Osteocyte (in vitro differentiated cells): ENCODE measurements at regions not wholly inside any gene's neighbourhood (a gene's known extent, or its start where the extent isn't known, plus 50 kb on each side); places are given as distances from the start of the nearest gene placed in this dataset.
"Not testable (repeated sequence)": the region's sequence is repeated elsewhere in the genome, so short reads cannot be mapped to it uniquely, and the experiment has no call there.

Source experiments
- DNase-seq: peaks from one replicate; pipeline ENCODE4 v3.0.0; 2021; ENCODE audit warnings: mixed read lengths; ENCODE audit not compliant: unreplicated experiment; ENCODE audit errors: extremely low spot score
- H3K27ac Mint-ChIP-seq: one replicate; pipeline ENCODE4 v1.8.0; 2021; ENCODE audit warnings: mild to moderate bottlenecking, mixed read lengths; ENCODE audit not compliant: unreplicated experiment
- H3K27me3 Mint-ChIP-seq: one replicate; pipeline ENCODE4 v1.8.0; 2021; ENCODE audit warnings: mixed read lengths; ENCODE audit not compliant: unreplicated experiment
- H3K36me3 Mint-ChIP-seq: one replicate; pipeline ENCODE4 v1.8.0; 2021; ENCODE audit warnings: mixed read lengths; ENCODE audit not compliant: unreplicated experiment
- H3K4me1 Mint-ChIP-seq: one replicate; pipeline ENCODE4 v1.8.0; 2021; ENCODE audit warnings: mixed read lengths; ENCODE audit not compliant: unreplicated experiment
- H3K4me3 Mint-ChIP-seq: one replicate; pipeline ENCODE4 v1.8.0; 2021; ENCODE audit warnings: mild to moderate bottlenecking, moderate library complexity, mixed read lengths; ENCODE audit not compliant: unreplicated experiment
- H3K9me3 Mint-ChIP-seq: one replicate; pipeline ENCODE4 v1.8.0; 2021; ENCODE audit warnings: mixed read lengths; ENCODE audit not compliant: unreplicated experiment
- TF ChIP-seq, protein P1 (sequence below): fragments of 200-600 bp; sonication (generic); IDR thresholded peaks from 2 replicates; pipeline ENCODE4 v1.5.0; 2021; ENCODE audit warnings: antibody characterized with exemption, mild to moderate bottlenecking, moderate library complexity

DNA sequence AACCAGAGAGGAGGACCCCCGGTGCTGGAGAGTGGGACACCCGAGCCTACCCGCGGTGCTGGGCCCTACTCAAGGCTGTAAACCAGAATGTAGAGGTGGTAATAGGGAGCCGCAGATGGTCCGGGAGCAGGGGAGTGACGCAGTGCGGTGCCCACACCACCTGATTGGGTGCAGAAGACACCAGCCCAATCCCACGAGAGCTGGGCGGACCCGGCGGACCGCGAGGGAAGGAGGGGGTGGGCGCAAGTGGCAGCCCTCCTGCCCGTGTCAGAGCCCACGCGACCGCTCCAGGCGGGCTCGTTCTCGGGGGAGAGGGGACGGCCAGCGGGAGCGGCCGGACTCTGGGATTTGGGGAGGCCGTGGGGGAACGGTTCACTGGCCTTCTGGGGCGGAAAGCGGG lies 71.2 kb downstream of the C9orf50 start:
- DNase-seq, result no peak
- Mint-ChIP-seq H3K27me3 (no peaks in the 10 kb centered on the region), H3K4me1 (peaks cover 25% of the 10 kb centered on the region), H3K27ac (peak overlapping the region; percentile 77), H3K4me3 (peak overlapping the region; percentile 64), H3K9me3 (no peaks in the 10 kb centered on the region), H3K36me3 (no peaks in the 10 kb centered on the region)
- TF ChIP-seq, protein P1, sequence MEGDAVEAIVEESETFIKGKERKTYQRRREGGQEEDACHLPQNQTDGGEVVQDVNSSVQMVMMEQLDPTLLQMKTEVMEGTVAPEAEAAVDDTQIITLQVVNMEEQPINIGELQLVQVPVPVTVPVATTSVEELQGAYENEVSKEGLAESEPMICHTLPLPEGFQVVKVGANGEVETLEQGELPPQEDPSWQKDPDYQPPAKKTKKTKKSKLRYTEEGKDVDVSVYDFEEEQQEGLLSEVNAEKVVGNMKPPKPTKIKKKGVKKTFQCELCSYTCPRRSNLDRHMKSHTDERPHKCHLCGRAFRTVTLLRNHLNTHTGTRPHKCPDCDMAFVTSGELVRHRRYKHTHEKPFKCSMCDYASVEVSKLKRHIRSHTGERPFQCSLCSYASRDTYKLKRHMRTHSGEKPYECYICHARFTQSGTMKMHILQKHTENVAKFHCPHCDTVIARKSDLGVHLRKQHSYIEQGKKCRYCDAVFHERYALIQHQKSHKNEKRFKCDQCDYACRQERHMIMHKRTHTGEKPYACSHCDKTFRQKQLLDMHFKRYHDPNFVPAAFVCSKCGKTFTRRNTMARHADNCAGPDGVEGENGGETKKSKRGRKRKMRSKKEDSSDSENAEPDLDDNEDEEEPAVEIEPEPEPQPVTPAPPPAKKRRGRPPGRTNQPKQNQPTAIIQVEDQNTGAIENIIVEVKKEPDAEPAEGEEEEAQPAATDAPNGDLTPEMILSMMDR, result no peak

DNA sequence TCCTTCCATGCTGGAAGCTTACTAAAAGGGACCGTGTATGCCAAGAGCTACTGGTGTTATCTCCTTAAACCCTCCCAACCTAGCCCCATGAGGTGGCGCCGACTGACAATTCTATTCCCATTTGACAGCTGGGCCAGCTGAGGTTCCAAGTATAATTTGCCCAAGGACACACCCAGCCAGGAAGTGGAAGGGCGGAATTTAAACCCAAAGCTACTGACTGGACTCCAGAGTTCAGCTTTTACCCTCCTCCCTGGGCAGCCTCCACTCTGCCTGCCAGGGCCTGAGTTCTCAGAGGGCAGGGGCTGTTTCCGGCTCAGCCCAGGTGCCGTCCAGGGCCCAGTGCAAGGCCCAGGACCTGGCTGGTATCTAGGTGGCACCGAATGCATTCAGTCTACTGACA lies 71.8 kb downstream of the C9orf50 start:
- H3K27ac Mint-ChIP-seq, result peak overlapping the region; percentile 77

DNA sequence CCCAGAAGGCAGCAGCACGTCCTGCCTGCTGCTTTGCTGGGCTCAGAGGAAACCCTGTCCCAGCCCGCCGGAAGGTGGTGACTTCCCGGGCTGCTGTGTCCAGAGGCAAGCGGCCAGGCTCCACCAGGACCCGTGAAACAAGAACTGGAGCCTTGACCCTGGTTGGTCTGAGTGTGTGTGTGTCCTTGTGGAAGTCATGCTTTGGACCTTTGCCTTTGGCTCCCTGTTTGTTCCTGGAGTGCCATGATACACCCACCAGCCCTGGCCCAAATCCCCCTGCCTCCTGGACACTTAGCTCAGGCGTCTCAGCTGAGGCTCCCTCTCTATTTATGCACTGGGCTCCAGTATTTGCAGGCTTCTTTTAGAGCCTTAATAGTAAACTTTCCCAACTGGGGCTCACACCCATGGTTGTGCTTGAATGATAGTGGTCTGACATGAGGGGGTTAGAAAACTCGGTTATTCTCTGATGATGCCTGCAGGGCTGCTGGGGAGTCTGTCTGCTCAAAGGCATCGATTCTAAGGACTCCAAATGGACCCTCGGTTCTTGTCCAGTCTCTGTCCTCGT lies 72.2 kb downstream of the C9orf50 start:
- Mint-ChIP-seq H3K36me3 (no peaks in the 10 kb centered on the region), H3K27ac (no peak overlapping the region), H3K4me3 (no peak overlapping the region), H3K9me3 (no peaks in the 10 kb centered on the region), H3K4me1 (peaks cover 26% of the 10 kb centered on the region), H3K27me3 (no peaks in the 10 kb centered on the region)
- DNase-seq, result no peak
- TF ChIP-seq, protein P1, result no peak

More for the DNA sequence above, 71.8 kb downstream of the C9orf50 start:
- Mint-ChIP-seq H3K27me3 (no peaks in the 10 kb centered on the region), H3K4me1 (peaks cover 26% of the 10 kb centered on the region), H3K36me3 (no peaks in the 10 kb centered on the region), H3K4me3 (peak overlapping the region; percentile 64), H3K9me3 (no peaks in the 10 kb centered on the region)
- no peak for DNase-seq
- TF ChIP-seq, protein P1, result no peak

DNA sequence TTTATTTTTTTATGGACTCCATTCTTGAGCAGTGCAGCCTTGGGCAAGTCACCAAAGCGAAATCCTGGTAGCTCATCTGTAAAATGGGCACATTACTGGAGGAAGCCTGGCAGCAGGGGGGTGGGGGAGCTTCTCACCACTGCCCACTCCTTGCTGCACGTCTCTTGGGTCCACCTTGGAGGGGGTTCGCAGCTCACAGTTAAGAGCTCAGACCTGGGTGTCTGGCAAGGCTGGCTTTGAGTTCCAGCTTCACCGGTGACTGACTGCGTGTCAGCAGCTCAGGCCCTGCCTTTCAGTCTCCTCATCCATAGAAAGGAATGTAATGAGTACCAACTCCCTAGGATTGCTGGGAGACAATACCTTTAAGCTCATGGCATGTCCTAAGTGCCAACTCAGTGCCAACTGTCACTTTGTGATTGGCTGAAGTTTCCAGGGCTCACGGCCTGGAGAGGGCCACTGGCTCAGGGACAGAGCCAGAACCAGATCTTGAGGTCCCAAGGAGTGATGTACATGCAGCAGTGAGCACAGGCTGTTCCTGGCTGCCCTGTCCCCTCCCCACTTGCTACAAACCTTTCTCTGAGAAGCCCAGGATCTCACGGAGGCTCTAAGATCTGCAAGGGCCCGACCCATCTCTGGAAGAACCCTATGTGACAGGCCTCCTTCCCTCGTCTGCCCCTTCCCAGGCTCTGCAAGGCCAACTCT lies 72.9 kb downstream of the C9orf50 start:
- TF ChIP-seq, protein P1, result no peak
- no peak for DNase-seq
- H3K9me3 Mint-ChIP-seq, result no peaks in the 10 kb centered on the region
- peaks cover 30% of the 10 kb centered on the region for H3K4me1 Mint-ChIP-seq
- no peaks in the 10 kb centered on the region for H3K36me3 Mint-ChIP-seq
- no peak overlapping the region for H3K27ac Mint-ChIP-seq
- H3K4me3 Mint-ChIP-seq, result no peak overlapping the region
- no peaks in the 10 kb centered on the region for H3K27me3 Mint-ChIP-seq

DNA sequence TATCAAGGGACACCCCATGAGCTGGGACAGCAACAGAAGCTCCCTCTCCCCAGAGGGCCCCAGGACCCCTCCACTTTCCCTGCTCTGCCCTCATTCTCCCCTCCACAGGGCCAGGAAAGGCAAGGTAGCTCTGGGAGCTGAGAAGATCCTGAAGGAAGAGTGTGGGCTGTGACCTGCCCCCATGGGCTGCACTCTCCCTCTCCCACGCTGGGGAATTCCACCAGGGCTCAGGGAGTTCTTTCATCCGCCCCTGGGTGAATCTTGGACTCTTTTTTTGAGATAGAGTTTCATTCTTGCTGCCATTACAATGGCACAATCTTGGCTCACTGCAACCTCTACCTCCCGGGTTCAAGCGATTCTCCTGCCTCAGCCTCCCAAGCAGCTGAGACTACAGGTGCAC lies 73.8 kb downstream of the C9orf50 start:
- Mint-ChIP-seq H3K9me3 (no peaks in the 10 kb centered on the region), H3K4me3 (no peak overlapping the region), H3K36me3 (no peaks in the 10 kb centered on the region), H3K27me3 (no peaks in the 10 kb centered on the region), H3K4me1 (peaks cover 29% of the 10 kb centered on the region), H3K27ac (no peak overlapping the region)
- no peak for DNase-seq
- TF ChIP-seq, protein P1, result no peak

DNA sequence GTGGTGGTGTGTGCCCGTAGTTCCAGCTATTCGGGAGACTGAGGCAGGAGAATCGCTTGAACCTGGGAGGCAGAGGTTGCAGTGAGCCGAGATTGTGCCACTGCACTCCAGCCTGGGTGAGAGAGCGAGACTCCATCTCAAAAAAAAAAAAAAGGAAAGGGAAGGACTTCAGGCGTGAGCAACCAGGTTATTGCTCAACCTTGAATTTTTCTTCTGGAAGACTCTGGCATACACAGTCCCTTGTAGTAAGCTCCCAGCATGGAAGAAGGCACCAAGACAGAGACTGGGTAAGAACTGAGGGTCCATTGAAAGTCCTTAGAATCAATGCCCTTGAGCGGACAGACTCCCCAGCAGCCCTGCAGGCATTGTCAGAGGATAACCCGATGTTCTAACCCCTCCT lies 75.0 kb downstream of the C9orf50 start:
- not testable (repeated sequence) for H3K27ac Mint-ChIP-seq, H3K36me3 Mint-ChIP-seq, H3K27me3 Mint-ChIP-seq, DNase-seq, H3K9me3 Mint-ChIP-seq, H3K4me3 Mint-ChIP-seq
- peaks cover 23% of the 10 kb centered on the region for H3K4me1 Mint-ChIP-seq
